GM19240 (cell line): ENCODE measurements at regions not wholly inside any gene's neighbourhood (a gene's known extent, or its start where the extent isn't known, plus 50 kb on each side); places are given as distances from the start of the nearest gene placed in this dataset.
"Not testable (repeated sequence)": the region's sequence is repeated elsewhere in the genome, so short reads cannot be mapped to it uniquely, and the experiment has no call there.

ENCODE experiments used
- DNase-seq: peaks from one replicate; pipeline ENCODE4 v3.0.0; 2011; ENCODE audit warnings: low spot score; ENCODE audit not compliant: insufficient read length

DNA sequence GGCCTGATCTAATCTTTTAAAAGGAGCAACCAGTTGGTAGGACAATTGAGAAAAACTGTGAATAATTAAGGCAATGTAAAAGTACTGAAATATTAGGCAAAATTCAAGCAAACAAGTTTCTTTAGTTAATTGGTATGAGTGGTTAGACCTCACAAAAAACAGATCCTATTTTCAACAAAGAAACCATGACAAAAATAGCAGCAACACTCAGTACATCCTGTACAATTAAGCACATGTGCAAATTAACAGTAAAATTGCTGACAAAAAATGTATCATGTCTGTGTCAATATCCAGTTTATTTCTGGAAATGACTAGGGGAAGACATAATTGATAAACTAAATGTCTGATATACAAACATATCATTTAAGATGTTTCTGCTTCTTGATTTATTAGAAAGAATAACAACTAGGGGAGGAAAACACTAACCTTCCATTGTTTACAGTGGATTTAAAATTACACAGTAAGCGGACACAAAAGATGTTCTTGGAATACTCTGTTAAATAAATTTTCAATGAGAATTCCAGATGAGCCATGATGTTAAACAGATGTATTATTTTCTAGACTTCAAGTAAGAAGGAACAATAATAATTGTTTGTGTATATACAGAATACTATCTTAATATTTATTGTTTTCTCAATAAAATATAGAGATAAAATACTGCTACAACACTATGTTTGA lies 638.9 kb downstream of the SPRY1 start:
- DNase-seq, result no peak

DNA sequence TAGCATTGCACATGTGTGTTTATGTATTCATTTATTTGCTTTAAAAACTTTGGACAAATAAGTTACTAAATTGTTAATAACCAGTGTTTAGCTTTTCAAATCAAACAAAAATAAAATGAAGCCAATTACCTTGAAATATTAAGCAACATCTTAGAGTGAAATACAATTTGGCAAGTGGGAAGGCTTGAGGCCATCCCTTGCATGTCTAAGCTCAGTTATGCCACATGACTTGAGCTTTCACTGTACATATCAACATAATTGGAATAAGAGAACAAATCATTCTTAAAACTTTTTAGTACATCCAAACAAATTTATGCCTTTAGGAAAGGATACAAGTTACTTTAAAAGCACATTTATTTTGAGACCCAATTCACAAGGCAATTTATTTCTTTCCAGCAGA lies 640.6 kb downstream of the SPRY1 start:
- DNase-seq, result no peak

DNA sequence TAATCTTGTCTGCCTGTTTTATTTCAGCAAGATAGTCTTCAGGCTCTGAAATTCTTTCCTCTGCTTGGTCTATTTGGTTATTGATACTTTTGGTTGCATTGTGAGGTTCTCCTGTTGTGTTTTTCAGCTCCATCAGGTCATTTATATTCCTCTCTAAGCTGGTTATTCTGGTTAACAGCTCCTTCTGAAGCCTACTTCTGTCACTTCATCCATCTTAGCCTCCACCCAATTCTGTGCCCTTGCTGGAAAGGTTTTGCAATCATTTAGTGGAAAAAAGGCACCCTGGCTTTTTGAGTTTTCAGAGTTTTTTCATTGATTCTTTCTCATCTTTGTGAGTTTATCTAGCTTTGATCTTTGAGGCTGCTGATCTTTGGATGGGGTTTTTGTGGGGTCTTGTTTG lies 647.7 kb downstream of the SPRY1 start:
- no peak for DNase-seq

DNA sequence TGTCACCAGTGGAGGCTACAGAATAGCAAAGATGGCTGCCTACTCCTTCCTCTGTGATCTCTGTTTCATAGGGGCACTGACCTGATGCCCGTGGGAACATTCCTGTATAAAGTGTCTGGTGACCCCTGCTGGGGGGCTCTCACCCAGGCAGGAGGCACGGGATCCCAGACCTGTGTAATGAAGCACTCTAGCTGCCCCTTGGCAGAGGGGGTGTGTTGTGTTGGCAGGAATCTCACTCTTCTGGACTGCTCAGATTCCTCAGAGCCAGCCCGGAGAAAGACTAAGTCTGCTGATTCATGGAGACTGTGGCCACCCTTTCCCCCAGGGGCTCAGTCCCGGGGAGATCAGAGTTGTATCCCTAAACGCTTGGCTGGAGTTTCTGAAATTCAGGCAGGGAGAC lies 648.3 kb downstream of the SPRY1 start:
- no peak for DNase-seq

DNA sequence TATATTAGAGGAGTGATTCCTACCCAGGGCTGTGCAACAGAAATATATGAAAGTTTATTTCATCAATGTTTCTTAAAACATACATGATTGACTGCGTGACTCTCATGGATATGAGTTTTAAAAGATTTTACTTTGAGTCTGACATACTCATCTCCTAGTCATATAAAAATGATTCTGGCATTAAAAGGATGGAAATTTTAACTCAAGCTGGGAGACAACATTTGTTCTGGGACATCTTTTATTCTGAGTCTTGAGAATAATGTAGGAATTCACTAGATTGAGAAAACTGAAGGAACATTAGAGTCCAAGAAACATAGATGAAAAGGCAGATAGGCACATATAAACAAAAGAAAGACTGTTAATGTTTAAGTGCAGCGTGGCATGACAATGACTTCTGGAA lies 649.6 kb downstream of the SPRY1 start:
- no peak for DNase-seq

DNA sequence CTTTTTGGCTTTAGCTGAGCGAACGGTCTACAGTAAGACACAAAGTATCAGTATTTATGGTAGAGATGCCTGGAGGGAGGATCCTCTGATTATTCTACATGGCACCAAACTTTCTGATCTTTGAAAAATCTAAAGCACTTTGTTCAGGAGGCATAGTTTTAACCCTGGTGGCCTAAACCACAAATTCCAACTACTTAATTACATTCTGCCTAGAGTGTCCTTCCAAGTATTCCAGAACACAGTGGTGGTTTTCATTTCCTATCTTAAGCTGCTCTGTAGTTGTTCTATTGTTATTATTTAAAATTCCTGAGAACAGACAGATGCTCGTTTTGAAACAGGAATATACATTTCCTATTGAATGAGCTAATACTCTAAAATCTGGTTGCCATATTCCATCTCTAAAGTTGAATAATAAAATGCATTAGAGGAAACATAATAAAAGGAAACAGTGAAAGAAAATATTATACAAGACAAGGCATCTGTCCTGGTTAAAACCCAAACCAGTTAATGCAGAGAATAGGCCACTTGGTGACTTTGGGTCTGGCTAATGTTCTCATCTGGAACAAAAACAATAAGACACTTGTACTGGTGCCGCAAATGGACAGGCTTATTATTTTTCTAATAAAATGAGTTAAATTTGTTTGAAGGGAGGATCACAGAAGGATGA lies 657.4 kb downstream of the SPRY1 start:
- no peak for DNase-seq

DNA sequence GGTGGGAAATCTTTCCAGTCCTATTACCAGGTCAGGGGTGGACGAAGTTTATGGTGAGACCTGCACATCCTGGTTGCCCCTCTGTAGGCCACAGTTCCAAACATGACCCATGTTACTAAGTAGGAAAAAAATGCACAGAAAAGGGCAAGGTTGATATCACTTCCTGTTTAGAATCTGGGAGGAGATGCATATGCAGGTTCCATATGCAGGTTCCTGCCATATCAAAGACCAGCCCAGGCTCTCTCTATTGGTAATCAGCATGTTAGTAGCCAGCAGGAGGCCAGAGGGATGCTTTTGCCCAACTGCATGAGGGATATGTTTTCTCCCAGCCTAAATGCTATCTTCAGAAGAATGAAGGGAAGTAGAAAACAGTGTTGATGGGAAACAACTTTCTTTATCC lies 657.2 kb downstream of the ANKRD50 start:
- no peak for DNase-seq

DNA sequence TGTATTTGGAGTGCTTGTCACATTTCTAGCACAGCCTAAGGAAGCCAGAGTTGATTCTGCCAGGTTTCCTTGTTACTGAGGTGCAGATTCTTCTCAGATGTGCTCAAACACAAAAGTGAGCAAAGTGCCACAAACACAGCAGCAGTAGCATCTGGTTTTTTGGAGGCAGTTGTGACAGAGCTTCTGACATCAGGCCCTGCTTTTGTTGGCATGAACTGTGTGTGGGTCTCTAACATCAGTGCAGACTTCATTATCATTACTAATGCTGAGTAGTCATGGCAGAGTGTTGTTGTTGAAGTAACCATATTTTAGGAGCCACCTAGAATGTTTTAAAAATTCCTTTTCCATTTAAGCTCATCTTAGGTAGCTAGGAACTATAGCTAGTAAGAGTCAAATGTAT lies 656.6 kb downstream of the ANKRD50 start:
- DNase-seq, result no peak

DNA sequence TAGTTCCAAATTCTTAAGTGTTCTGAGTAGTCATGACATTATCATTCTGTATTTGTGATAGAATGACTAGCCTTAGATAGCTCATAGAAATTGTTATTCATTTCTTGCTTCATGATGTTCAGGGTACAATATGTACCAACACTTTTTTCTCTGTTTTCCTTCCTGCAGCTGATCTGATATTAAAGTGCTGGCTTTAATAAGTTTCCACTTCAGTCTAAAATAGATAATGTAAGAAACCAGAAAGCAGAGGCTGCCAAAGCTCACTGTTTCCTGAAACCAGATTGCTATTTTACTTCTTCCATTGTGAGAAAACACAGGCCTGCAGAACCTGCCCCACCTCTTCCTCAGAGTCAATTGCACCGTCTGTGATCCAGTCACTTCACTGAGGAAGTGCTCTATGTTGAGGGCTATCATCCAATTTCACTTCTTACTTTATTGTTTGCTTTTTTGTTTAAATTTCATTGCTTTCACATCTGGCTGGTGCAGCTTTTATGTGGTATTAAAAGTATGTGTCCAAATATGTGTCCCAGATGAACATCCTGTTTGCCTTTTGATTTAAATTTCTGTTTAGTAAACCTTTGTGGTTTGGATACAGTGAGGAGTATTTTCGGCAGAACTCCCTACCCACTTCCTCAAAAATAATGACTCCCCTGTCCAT lies 652.1 kb downstream of the ANKRD50 start:
- DNase-seq, result no peak

DNA sequence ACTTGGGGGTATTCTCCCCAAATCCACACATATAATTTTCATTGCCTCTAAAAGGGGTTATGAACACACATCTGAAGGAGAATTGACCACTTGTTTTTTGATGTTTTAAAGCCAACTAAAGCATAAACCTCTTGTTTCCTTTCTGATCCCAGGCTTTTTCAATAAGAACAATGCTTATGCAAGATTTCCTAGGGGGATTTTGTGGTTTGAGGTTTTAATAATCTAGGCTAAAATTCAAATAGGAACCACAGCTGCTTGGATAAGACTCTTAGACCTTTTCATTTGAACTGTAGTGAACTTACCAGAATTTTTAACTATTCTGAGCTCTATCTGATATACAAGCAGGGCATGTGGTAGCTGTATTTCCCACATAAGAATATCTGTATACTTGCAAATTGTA lies 651.1 kb downstream of the ANKRD50 start:
- DNase-seq, result no peak

DNA sequence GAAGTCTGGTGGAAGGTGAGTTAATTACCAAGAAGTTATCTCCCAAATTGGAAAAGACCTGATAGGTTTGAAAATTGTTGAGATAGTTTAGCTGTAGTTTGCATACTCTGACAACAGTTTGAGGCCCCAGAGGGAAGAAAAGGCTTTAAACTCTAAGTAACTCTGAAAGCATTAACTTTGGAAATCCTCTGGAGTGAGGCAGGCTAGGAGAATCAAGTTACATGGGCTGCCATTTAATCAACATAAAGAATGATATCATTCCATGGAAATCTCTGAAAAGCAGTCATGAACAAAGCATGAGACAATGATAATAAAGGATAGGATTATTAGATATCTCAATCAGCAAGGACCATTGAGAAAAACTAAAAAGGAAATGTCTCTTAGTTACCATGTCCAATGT lies 647.1 kb downstream of the ANKRD50 start:
- no peak for DNase-seq

DNA sequence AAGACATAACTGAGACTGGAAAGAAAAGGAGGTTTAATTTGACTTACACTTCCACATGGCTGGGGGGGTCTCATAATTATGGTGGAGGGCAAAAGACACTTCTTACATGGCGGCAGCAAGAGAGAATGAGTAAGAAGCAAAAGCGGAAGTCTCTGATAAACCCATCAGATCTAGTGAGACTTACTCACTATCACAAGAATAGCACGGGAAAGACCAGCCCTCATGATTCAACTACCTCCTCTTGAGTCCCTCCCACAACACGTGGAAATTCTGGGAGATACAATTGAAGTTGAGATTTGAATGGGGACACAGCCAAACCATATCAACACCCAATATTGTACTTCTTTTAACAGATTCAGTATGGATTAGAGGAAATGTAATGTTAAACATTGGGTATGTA lies 646.6 kb downstream of the ANKRD50 start:
- no peak for DNase-seq

DNA sequence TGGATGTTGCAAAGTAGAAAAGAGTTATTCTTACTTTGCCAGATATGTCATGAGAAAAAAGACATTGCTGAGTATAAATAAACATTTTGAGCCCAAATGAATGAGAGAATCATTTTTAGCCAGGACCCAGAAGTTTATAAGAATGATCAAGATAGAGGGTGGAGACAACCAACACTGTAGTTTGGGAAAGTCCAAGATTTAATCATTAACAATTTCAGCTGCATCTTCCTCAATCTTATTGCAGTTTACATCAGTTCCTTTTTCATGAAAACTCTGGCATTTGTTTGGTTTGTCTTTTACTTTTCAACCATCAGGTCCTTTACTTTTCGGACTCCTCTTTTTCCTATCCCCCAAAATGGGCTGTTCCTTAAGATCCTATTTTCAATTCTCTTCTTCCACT lies 645.9 kb downstream of the ANKRD50 start:
- DNase-seq, result no peak

DNA sequence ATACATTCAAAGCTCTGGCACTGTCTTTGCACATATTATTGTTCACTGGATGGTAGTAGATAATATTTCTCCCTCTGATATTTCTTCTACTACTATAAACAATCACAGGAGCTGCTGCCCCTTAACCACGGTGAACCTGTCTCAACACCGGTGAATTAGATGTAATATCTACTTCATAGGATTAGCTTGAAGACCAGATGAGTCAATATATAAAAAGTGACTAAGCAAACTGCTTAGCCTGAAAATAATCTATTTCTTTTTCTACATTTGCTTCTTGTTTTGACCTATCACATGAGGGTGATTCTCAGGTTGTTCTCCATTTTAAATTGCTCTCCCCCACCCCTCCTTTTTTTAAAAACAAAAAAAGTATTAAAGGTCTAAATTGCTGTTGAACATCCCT lies 645.5 kb downstream of the ANKRD50 start:
- DNase-seq, result no peak

DNA sequence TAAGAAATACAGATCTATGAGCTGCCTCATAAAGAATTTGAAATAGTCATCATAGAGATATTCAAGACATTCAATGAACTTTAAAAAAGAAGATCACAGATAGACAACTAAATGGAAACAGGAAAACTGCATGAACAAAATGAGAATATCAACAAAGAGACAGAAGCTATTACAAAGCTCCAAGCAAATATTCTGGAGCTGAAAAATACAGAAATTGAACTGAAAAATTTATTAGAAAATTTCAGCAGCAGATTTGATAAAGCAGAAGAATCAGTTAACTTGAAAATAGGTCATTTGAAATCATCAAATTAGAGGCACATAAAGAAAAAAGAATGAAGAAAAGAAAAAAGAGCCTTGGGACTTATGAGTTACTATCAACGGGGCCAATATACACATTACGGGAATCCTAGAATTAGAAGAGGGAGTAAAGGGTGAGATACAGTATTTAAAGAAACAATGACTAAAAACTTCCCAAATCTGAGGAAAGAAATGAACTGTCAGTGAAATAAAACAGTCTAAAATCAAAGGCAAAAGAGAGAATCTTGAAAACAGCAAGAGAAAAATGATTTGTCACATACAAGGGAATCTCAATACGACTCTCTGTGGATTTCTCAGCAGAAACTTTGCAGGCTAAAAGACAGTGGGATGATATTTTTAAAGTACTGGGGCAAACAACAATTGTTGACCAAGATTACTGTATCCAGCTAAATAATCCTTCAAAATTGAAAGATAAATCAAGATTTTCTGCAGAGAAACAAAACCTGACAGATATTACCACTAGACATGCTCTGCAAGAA lies 641.6 kb downstream of the ANKRD50 start:
- DNase-seq, result no peak

DNA sequence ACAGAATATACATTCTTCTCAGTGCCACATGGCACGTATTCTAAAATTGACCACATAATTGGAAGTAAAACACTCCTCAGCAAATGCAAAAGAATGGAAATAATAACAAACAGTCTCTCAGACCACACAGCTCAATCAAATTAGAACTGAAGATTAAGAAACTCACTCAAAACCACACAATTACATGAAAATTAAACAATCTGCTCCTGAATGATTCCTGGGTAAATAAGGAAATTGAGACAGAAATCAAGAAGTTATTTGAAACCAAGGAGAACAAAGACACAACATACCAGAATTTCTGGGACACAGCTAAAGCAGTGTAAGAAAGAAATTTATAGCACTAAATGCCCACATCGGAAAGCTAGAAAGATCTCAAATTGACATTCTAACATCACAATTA lies 637.3 kb downstream of the ANKRD50 start:
- DNase-seq, result not testable (repeated sequence)

DNA sequence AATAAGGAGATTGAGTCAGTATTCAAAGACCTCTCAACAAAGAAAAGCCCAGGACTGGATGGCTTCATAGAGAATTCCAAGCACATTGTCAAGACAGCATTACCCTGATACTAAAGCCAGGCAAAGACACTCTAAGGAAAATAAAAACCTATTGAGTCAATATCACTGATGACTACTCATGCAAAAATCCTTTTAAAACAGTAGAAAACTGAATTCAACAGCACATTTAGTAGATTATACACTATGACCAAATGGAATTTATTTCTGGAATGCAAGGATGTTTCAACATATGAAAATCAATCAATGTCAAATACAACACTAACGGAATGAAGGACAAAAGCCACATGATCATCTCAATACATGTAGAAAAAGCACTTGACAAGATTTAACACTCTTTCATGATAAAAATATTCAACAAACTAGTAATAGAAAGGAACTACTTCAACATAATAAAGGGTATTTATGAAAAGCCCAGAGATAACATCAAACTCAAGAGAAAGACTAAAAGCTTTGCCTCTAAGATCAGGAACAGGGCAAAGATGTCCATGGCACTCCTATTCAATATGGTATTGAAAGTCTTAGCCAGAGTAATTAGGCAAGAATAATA lies 633.3 kb downstream of the ANKRD50 start:
- DNase-seq, result no peak

DNA sequence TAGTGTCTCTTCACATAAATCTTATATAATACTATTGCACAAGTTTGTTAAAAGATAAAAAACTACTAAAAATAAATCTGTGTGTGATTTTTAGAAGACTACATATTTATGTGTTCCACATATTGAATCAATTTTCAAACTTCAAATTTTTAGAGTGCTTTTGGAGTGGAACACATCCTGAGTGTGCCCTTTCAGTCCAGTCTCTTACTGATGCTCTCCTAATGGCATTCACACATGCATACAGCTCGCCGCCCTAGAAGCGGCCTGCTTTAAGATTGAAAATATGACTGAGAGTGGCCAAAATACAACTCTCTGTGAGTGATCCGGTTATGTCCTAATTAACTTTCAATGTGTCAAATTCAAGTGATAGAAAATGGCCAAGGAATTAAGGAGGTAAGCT lies 628.8 kb downstream of the ANKRD50 start:
- DNase-seq, result no peak

DNA sequence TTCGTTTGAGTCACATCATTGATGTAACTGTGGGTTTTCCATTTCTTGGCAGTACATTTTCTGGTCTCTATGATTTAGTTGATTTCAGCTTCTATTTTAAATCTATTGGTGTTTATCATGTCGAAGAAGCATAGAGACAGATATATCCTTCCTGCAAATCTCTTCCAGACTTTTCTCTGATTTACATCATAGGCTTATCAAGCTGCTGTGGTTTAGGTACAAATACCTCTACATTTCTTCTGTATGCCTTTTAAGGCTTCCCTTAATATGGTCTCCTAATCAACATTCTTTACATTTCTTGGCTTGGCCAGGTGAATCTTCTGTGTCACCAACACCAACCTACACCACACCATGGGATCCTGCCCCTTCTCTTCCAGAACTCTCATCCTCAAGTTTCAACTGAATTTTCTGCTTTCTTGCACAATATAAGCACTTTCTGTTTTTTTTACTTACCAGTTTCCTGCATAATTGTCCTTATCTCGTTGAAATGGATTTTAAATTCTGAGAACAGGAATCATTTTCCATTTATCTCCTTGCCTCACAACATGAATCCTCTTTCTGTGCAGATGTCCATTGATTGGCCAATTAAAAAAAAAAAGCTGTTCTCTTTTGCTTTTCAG lies 626.9 kb downstream of the ANKRD50 start:
- no peak for DNase-seq

DNA sequence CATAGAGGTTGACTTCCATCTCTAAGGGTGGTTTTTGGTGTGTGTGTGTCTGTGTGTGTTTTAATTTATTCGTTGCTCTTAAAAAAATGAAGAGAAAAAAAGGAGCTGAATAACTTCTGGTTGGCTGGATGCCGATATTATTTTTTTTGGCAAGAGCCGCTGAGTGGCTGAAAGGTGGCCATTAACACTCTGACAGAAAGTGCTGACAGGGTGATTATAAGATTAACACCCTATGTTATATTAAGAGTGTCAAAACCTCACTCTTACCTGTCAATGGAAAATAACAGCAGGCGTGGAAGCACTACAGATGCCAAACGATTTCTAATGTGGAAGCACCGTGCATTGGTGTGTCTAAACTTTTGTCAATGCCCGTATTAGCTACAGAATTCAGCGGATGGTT lies 622.5 kb downstream of the ANKRD50 start:
- DNase-seq, result no peak

DNA sequence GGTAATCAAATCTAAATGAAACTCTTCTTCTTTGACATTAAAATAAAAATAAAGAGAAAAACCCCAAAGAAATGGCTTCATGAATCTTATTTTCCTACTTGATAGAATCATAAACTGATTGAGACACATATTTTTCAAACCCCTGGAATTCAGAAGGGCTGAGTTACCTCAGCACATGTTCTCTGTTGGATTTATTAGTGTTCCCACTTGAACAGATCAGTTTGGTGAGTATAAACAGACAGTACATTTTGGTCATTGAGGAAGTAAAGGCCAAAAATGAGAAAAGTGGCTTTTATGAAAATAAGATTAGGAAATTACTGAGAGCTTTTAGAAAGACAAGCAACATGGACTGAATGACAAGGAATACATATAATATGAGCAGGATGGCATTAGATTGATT lies 620.4 kb downstream of the ANKRD50 start:
- no peak for DNase-seq
